ENCODE measurements at regions not wholly inside any gene's neighbourhood (a gene's known extent, or its start where the extent isn't known, plus 50 kb on each side); places are given as distances from the start of the nearest gene placed in this dataset.

DNA sequence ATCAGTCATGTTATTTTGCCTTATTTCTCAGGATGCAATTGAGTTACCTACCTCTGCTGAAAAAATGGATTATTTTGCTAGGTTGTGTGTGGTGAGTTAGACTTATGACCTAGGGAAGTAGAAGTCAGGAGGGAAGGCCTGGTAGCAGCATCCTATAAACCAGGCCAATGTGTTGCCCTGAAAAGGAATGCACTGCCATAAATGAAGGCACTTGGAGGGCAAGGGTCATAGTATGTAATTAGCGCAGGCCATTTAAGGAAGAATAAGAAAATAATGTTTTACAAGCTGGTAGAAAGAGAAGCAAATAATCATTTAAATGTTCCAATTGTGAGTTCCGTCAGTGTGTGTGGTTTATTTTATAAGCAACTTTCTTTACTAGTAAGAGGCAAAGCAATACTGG, 698.8 kb downstream of the KCNJ2 start:
- no peak for DNase-seq (ENCODE audit: low read depth)

DNA sequence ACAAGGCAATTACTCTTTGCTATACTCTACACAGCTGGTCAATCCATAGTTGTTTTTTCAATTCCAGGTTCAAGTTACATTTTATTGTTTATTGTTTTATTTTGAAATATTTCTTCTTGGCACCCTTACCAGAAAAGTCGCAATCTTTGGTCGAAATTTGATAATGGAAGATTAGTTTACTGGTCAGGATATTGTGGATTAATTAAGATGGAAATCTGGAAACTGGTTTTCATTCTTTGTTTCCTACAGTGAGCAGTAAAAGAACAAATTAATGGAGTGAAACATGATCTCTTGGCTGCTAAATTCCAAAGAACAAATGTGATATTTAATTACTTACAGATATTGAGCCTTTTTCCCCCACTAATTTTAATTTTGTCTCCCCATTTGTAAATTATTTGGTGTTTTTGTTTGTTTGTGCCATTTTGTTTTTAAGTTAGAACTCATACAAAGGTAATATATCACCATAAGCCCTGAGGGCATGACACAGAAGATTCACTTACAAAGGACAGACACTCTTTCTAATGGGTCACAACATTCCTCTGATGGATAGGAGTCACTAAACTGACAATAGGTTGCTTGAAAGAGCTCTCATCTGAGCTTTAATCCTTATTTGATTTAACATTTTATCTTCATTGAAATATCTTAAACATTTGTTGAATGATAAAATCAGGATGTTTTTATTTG, 700.2 kb downstream of the KCNJ2 start:
- no peak for DNase-seq (ENCODE audit: low read depth)

DNA sequence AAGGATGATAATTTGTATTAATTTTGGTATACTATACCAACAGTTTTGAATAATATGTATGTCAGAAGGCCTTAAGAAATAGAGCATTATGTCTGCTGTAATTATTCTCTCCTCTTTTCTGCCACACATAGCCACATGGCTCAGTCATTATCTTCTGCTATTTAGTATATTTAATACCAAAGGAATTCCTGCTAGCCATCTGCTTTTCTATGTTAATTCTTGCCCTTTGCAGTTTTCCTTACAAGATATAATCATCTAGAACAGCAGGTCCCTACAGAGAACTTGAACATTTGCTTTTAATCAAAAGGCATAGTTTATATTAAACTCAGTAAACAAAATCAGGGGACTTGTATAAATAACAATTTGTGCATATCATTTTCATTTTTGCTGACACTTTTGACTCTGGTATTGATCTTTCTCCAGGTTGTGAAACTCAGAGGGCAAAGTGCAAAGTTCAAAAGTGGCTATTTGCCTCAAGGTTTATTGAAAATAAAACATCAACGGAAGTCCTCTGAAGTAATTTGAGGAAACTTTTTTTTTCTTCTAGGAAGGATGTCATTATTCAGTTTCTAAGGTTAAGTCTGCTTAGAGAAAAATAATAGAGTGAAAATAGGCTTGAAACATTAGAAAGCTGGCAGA, 702.0 kb downstream of the KCNJ2 start:
- no peak for DNase-seq (ENCODE audit: low read depth)

DNA sequence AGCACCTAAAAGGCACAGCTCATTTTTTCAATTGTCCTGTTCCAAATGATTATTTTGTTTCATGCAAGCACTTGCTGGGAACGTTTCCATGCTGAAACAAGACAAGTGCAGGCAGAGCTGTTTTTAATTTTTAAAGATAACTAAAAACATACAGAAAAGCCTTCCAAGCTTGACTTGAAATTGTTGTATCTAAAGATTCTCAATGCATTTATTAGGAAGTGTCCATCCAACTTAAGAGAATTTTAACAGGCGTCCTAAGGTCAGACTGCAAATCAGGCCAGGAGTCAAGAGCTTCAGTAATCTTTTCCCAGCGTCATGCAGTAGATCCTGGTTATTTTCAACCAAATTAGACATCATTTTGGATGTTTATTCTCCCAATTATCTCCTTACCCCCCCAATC, 702.8 kb downstream of the KCNJ2 start:
- no peak for DNase-seq (ENCODE audit: low read depth)

DNA sequence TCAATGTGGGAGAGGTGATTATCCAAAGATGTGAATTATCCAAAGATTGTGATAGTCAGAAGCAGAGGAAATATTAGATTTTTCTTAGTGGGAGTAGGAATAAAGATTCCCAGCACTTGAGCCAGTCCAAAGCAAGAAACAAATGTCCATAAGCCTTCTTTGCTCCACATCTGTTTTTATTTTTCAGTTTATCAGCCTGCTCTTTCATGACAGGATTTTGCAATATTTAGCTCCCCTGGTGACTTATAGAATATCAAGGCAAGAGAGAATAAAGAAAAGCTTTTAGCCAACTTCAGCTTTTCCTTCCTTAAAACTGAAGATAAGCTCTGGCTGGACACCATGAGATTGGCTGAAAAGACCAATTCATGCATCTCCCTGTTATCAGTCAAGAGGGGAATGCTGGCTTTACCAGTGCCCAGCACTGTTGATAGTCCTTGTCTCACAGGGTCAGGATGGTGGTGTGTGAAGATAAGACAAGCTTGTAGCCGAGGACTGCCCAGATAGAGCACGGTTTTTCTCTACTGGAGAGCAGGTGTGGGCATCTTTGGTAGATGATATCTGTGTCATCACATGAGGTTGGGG, 706.5 kb downstream of the KCNJ2 start:
- DNase-seq (ENCODE audit: low read depth), result no peak

DNA sequence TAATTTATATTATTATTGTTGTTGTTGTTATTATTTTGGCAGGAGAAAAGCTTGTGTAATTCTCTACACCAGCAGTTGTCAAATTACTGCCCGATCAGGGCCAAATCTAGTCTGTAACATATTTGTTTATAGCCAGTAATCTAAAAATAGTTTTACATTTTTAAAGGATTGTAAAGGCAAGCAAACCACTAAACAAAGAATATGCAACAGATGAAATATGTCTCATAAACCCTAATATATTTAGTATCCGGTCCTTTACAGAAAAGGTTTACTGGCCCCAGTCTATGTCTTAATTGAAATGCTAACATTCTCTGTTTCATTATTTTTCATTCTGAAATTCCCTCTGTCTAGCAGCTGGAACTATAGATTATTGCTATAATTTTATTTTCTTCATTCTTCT, 709.5 kb downstream of the KCNJ2 start:
- DNase-seq (ENCODE audit: low read depth), result no peak

DNA sequence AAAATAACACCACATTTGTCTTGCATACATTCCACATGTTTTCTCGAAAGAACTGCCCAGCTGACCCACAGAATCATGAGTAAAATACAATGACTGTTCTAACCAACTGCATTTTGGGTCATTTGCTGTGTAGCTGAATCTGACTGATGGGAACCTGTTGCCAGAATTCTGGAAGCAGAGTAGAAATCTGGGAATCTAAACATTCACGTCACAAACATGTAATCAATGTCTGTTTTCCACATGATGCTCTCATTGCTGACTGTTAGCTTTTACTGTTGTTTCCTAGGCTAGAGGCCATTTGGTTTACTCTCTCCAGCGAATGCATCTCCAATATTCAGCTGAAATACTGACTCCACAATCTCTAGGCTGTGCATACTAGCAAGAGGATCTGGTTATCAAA, 710.1 kb downstream of the KCNJ2 start:
- DNase-seq (ENCODE audit: low read depth), result no peak

DNA sequence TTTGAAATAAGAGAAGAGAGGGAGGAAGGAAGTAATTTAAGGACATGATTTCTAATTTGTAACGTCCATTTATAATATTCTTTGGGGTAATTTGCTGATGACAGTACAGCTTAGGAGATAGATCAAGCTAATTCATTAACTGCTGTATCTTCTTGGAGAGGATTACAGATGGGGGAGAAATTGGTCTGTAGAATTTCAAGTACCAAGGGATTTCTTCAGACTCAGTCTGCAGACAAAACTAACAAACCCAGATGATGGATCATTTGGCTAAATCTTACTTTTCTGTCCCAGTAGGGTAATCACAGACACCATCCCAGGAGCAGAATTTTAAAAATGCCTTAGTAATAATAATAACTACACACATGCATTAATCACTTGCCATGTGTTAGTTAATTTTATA, 711.8 kb downstream of the KCNJ2 start:
- no peak for DNase-seq (ENCODE audit: low read depth)

DNA sequence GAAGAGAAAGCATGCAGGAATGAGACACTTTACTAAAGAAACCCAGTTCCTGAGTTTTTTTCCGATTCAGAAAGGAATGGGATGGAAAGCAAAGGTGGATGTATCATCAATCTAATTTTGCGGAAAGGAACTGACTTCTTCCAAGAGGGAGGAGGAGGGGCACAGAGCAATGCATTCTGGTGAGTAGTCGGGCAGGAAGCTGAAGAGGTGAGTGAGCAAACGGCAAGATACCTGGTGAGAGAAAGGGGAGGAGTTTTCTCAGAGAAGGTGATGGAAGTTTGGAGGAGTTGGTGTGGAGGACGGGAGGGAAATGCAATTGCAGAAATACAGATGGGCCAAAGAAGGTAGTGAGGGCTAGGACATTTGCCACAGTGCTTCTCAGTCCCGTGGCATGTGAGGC, 713.2 kb downstream of the KCNJ2 start:
- no peak for DNase-seq (ENCODE audit: low read depth)

DNA sequence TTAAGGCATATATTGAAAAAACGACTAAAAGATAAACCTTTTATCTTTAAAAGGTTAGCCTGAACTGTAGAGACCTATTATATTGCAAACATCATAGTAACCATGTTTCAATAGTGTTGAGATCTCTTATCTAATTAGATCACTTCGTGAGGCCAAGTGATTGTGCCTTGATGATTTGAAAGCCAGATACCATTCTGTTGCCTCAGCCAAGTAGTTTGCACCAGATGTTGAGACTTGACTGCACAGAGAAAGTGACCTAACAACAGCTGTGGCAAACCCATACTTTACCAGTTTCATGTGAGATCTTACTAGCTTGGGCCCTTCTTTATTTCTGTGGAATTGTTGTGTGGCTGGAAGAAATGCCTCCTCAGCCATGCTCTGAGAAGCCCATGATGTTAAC, 717.3 kb downstream of the KCNJ2 start:
- no peak for DNase-seq (ENCODE audit: low read depth)

DNA sequence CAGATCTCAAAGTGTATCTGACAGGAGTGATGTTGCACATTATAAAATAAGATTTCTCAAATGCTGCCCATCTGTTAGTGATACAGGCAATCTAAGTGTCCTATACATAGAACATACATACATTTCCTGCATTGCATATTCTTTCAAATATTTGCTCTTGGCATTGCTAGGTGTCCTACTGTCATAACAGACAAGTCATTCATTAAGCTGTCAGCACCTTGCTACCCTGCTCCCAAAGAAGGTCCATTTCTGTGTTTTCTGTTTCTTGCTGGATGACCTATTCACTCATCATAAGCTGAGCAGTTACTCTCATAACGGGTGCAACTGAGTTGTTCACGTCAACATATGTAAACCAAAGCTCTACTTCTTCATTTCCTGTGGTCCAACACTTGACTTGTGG, 719.0 kb downstream of the KCNJ2 start:
- DNase-seq (ENCODE audit: low read depth), result no peak

DNA sequence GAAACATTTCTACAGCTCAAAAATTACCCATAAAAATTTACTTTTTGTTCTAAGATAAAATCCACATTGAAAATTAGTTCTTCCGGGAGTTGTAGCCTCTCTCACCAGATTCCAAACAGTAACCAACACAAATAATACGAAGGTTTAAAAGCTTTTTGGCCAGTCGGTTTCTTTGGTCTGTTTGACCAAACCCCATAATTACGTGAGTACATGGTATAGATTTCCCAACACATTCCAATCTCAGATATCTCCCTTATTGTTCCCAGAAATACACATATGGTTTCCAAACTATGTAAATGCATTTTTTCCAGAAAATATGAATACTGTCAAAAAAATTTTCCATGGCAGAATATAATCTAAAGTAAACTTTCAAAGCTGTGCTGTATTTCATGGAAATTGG, 722.0 kb downstream of the KCNJ2 start:
- DNase-seq (ENCODE audit: low read depth), result no peak

DNA sequence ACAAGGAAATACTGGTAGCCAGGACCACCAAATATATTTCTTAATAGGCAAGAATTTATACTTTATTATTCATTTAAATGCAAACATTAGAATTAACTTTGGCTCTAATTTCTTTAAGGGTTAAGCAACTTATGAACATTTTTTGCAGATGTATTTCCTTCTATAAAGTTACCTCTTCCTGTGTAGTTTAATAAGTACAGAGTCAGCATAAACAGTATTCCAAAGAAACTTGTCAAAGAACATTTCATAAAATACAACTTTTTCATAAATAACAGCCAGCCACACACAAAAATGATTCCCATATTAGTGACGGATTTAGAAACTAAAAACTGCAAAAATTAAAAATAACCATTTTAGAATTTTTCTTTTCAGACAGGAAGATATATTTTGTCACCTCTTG, 723.2 kb downstream of the KCNJ2 start:
- no peak for DNase-seq (ENCODE audit: low read depth)

DNA sequence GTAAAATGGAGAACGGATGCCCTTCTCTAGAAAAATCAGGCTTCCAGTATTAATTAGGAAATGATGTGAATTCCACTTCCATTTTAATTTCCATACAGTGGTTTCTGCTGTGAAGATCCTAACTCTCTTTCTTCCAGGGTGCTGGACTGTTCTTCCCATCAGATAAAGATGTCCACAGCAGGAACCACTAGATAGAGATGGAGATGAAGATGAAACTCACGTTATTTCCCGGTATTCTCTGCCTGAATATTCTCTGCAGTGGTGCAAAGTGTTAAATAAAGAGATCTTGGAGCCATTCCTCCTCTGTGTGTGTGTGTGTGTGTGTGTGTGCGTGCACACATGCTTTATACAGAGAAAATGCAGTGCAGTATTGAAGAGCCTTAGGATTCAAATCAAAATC, 727.5 kb downstream of the KCNJ2 start:
- no peak for DNase-seq (ENCODE audit: low read depth)

DNA sequence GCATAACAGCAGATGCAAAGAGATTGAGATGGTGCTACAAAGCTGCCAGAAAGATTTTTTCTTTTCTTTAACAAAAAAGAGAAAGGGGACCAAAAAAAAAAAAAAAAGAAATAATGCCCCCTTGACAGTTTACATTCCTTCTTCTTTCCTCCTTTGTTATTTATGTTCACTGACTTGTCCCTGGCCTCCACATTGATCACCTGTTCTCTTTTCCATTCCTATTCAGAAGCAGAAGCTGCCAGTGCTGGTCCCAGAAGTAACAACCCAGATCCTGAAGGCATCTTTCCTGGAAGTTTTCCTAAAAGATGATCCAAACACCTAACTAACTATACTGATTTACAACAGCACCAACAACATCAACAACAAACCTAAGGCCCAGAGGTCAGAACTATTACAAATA, 728.1 kb downstream of the KCNJ2 start:
- no peak for DNase-seq (ENCODE audit: low read depth)

DNA sequence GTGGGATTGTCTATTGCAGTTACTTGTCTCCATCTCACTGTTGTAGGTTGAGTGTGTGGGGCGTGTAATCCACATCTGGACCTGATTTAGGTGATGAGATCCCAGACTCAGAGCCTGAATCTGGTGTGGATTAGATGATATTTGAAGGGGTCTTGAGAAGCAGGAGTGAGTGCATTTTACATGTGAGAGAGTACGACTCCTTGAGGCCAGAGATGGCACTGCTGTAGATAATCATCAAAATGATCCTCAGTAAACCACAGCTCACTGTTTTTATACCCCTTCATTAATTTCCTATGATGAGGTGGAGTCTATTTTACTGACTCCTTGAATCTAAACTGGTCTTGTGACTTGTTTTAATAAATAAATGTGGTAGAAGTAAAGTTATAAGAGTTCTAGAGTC, 732.5 kb downstream of the KCNJ2 start:
- no peak for DNase-seq (ENCODE audit: low read depth)

DNA sequence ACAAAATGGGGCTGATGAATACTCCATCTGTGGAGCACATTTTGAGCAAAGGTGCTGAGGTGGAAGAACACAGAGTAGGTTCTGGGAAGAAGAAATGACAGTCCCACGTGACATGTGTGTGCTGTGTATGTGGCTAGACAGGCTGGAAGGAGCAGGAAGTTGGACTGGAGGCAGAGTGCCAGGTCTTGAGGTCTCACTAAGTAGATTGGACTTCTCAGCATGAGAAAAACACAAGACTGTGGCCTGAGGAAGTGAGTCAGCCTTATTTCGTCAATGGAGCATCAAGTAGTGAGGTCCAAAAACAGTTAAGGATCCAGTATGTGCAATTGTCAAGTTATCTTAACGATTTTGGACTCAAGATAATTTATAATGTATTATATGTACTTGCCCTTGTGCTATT, 736.5 kb downstream of the KCNJ2 start:
- peak; percentile 90 for DNase-seq (ENCODE audit: low read depth)

DNA sequence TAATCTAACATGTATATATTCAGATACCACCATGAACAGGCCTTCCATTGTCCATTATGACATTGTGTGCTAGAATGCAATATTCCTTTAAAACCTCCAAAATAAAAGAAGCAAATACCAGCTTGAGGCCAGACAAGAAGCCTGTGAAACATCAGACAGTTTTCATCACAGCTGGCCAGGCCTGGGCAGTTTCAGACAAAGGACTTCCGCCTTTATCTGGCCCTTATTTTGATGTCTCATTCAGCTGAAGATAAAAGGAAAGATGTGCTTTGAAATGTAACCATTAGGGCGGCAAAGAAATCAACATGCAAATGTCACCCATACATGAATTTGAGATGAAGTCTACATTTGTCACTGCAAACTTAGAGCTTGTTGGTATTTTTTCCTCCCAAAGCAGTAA, 737.5 kb downstream of the KCNJ2 start:
- peak; percentile 43 for DNase-seq (ENCODE audit: low read depth)

DNA sequence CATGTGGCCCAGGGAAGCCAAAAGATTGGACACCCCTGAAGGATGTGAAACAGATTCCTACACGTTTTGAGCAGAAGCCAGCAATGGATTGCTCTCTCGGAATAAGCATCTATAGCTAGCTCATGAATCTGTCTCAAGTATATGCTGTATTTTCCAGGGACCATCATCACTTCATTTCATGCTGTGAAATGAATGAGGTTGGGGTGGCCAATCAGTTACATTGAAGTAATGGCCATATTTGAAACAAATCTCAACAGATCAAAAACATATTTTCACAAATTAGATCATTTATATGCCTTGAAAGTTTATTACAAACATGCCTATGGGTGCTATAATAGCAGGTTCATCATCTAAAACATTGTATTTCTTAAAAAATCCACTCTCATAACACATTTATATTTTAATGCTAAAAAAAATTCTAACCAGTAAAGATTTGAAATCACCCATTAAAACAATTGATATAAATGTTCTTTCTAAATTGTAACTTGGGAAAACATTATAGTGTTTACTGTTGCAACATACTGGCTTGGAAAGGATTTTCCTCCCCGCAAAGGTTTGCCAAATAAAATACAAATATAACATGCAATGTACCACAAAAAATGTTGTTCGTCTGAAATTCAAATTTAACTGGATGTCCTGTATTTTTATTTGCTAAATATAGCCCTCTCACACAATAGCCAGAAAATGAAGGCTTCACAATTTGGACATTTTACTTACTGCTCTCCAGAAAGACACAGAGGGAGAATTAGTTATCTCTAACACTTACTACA, 743.6 kb downstream of the KCNJ2 start:
- no peak for DNase-seq (ENCODE audit: low read depth)

DNA sequence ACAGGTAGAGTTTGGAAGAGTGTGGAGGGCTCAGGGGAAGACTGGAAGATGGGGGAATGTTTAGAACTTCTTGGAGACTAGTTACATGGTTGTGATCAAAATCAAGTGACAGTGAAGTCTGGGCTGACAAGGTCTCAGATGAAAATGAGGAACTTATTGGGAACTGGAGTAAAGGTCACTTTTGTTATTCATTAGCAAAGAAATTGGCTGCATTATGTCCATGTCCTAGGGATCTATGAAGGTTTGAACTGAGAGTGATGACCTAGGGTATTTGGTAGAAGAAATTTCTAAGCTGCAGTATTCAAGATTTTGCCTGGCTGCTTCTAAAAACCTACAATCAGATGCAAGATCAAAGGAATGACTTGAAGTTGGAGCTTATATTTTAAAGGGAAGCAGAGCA, 747.1 kb downstream of the KCNJ2 start:
- DNase-seq (ENCODE audit: low read depth), result no peak

DNA sequence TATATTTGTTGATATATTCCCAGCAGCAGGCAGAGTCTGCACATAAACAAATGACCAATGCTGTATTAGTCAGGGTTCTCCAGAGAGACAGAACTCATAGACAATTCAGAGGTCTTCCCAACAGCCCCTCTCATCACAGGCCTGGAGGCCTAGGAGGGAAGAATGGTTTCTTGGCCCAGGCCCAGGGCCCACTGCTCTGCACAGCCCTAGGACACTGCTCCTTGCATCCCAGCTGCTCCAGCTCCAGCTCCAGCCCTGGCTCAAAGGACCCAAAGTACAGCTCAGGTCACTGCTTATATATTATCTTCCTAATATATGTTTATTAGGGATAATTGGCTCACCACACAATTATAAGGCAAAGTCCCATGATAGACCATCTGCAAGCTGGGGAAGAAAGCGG, 749.9 kb downstream of the KCNJ2 start:
- DNase-seq (ENCODE audit: low read depth), result no peak

DNA sequence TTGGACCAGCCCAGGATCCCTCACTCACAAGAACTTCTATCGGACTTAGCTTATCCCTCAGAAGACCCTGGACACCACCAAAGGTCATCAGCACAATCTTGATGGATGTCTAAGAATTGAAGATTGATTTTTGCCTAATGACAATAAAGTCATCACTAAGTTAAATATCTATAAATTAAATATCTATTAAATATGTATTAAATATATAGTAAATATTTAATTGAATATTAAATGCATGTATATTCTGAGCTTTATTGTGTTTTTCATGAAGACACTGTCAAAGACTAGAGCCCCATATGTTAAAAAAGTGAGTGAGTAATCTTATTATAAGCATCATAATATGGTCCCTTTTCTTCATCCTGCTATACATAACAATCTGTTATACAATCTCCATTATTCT, 751.1 kb downstream of the KCNJ2 start:
- DNase-seq (ENCODE audit: low read depth), result no peak

DNA sequence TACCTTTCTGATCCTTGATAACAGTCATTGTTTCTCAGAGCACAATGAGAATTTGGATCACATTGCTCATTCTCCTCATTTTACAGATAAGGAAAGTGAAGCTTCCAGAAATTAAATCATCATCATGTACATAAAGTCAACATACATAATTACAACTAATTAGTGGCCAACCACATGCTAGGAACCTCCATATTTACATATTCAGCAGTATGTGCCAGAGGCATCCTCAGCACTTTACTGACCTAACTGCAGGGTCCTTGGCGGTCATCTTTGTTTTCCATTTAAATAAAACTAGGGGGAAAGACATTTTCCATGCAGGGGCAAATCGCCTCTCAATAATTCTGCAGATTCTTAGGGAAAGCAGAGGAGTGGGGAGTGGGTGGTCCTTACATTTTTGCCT, 752.9 kb downstream of the KCNJ2 start:
- no peak for DNase-seq (ENCODE audit: low read depth)
